Transverse colon (tissue), 4 donors: ENCODE measurements at regions not wholly inside any gene's neighbourhood (a gene's known extent, or its start where the extent isn't known, plus 50 kb on each side); places are given as distances from the start of the nearest gene placed in this dataset.

Source experiments
- DNase-seq: peaks from one replicate; pipeline ENCODE4 v3.0.0-alpha.2; 2019
- H3K27ac ChIP-seq, 4 donors: fragments of 200-600 bp; sonication (generic); 2 replicates each; pipeline ENCODE4 v1.5.1; 2016 to 2018; ENCODE audit warnings: inconsistent platforms in 4 of 4
- H3K27me3 ChIP-seq: fragments of 200-600 bp; sonication (generic); 2 replicates; pipeline ENCODE4 v1.5.1; 2017; ENCODE audit warnings: inconsistent platforms
- H3K36me3 ChIP-seq, 4 donors: fragments of 200-600 bp; sonication (generic); 2 replicates each; pipeline ENCODE4 v1.5.1; 2017 to 2019; ENCODE audit warnings: inconsistent platforms in 4 of 4
- H3K4me1 ChIP-seq, 4 donors: fragments of 200-600 bp; sonication (generic); 2 replicates each; pipeline ENCODE4 v1.5.1; 2017 to 2020; ENCODE audit warnings: inconsistent platforms in 4 of 4
- H3K4me3 ChIP-seq, 4 donors: fragments of 200-600 bp; sonication (generic); 1 replicate in 1 of 4; 2 replicates in 3 of 4; pipeline versions ENCODE4 v1.5.1 to v1.6.1; 2017 to 2019; ENCODE audit warnings: inconsistent platforms in 4 of 4
- H3K9me3 ChIP-seq, 2 donors: fragments of 200-600 bp; sonication (generic); 2 replicates each; pipeline ENCODE4 v1.5.1; 2017 to 2019; ENCODE audit warnings: inconsistent platforms in 2 of 2
- EP300 ChIP-seq: sonication (generic); formaldehyde crosslinking; IDR thresholded peaks from one replicate; pipeline ENCODE4 v1.6.1; 2017; ENCODE audit warnings: antibody characterized with exemption, low read depth
- POLR2A ChIP-seq: fragments of 450-650 bp; IDR thresholded peaks from one replicate; pipeline ENCODE4 v1.6.1; 2016; ENCODE audit warnings: antibody characterized with exemption, mild to moderate bottlenecking, moderate library complexity
- POLR2AphosphoS5 ChIP-seq, 3 donors: sonication (generic); formaldehyde crosslinking; IDR thresholded peaks; one replicate each; pipeline ENCODE4 v1.6.1; 2016; ENCODE audit warnings: antibody characterized with exemption in 3 of 3
- WGBS, 2 donors: methylation state at CpG; one replicate each; pipeline ENCODE4 v1.1.5; 2018; ENCODE audit warnings: low coverage in 1 of 2; 5-methylcytosine and 5-hydroxymethylcytosine counted together
- in situ Hi-C, 4 donors: fragments of 200-750 bp; cut with MboI; loops; one replicate each; pipeline versions ENCODE4 v1.15.0 to v1.15.1; 2017; ENCODE audit warnings: low sequenced_read_pairs in 3 of 4, low pct_ligation_motif_present in 1 of 4, low pct_unique_long_range_greater_than_20kb in 1 of 4
- intact Hi-C: fragments of 100-400 bp; cut with DNase I; formaldehyde crosslinking; loops from one replicate; pipeline ENCODE4 v1.15.1; 2023; ENCODE audit warnings: low total_unique reads
- small RNA-seq, 4 donors: library from RNA; depleted of rRNA; stranded (forward); fragments of <200 nt; gene quantifications; one replicate each; pipeline ENCODE3, GENCODE V24; 2016
- TF ChIP-seq, protein P1 (sequence below), 5 experiments: fragments of 200-600 bp in 3 of 5; fragments of 450-650 bp in 2 of 5; sonication (generic) in 3 of 5; IDR thresholded peaks; 1 replicate in 2 of 5; 2 replicates in 3 of 5; pipeline ENCODE4 v1.5.1; 2016 to 2017; ENCODE audit warnings: antibody characterized with exemption in 5 of 5, inconsistent platforms in 3 of 5, mild to moderate bottlenecking in 2 of 5, moderate library complexity in 1 of 5

DNA sequence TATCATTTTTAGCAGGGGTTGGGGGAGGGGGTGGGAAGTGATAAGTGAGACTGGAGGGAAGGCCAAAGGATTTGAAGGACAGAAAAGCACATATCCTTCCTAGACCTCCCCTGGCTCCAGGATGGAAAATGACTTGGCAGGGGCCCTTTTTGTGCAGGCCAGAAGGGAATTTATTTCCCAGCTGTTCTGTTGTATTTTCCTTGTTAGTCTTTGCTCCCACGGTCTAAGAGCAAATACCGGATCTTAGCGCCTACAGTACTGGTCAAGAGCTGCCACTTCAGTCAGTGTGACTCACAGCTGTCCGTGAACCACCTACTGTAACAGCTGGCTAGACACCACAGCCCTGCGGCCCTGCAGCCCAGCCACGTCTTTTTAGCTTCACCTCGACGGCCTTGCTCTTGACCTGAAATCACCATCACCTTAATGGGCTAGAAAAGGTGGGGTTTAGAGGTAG lies 51.0 kb upstream of the ERRFI1 start:
- Histone ChIP-seq H3K4me1 (peaks cover 14 to 36% (median 22%) of the 10 kb centered on the region in 4 donors), H3K9me3 (no peaks in the 10 kb centered on the region), H3K36me3 (no peaks in the 10 kb centered on the region), H3K27me3 (no peaks in the 10 kb centered on the region), H3K4me3 (no peak overlapping the region), H3K27ac (peak overlapping the region; percentile 62 to 73 (median 66))
- 40 to 47% methylated on average over 8 of the region's 8 CpGs for WGBS, 2 donors
- in situ Hi-C loops (no loop called here), intact Hi-C loops (no loop called here)
- DNase-seq, result peak; percentile 59
- TF ChIP-seq, protein P1, sequence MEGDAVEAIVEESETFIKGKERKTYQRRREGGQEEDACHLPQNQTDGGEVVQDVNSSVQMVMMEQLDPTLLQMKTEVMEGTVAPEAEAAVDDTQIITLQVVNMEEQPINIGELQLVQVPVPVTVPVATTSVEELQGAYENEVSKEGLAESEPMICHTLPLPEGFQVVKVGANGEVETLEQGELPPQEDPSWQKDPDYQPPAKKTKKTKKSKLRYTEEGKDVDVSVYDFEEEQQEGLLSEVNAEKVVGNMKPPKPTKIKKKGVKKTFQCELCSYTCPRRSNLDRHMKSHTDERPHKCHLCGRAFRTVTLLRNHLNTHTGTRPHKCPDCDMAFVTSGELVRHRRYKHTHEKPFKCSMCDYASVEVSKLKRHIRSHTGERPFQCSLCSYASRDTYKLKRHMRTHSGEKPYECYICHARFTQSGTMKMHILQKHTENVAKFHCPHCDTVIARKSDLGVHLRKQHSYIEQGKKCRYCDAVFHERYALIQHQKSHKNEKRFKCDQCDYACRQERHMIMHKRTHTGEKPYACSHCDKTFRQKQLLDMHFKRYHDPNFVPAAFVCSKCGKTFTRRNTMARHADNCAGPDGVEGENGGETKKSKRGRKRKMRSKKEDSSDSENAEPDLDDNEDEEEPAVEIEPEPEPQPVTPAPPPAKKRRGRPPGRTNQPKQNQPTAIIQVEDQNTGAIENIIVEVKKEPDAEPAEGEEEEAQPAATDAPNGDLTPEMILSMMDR (IDR thresholded peaks at IDR 0.05), result peak in 2 of 5 experiments; percentile 27 to 39
- TF ChIP-seq POLR2AphosphoS5 (IDR thresholded peaks at IDR 0.05) (peak in 2 of 3 donors; percentile 73 to 76), POLR2A (no peak), EP300 (no peak)

DNA sequence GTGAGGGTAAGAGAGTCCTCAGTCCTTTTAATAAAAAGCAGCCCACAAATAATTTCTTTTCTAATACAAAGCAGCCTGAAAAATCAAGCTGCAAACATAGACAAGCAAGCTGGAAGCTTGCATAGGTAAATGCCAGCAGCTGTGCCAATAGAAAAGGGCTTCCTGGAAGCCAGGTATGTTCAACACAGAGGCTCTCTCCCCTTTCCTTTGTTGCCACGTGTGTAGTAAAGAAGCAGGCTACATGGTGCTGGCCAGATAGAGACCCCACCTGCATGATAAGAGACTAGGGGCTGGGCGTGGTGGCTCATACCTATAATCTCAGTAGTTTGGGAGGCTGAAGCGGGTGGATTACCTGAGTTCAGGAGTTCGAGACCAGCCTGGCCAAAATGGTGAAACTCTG lies 50.1 kb upstream of the ERRFI1 start:
- no peak for DNase-seq
- Histone ChIP-seq H3K4me3 (no peak overlapping the region), H3K4me1 (peaks cover 14 to 36% (median 22%) of the 10 kb centered on the region in 4 donors), H3K36me3 (no peaks in the 10 kb centered on the region), H3K27me3 (no peaks in the 10 kb centered on the region), H3K27ac (peak overlapping the region in 2 of 4 donors; percentile 62 to 73), H3K9me3 (no peaks in the 10 kb centered on the region)
- 68 to 100% methylated on average over 2 to 4 of the region's 4 CpGs for WGBS, 2 donors
- in situ Hi-C loops, result no loop called here
- no peak for TF ChIP-seq POLR2AphosphoS5 (IDR thresholded peaks at IDR 0.05)
- no peak for TF ChIP-seq EP300
- TF ChIP-seq POLR2A, result no peak
- TF ChIP-seq, protein P1 (IDR thresholded peaks at IDR 0.05), result no peak
- intact Hi-C loops, result no loop called here

Small RNAs in the stretch of these regions (small RNA-seq; reads per million reads assigned to genes)
- 0 to 0.28 (median 0) reads per million in 4 donors for gene RNU1-7P
